ENCODE measurements at regions not wholly inside any gene's neighbourhood (a gene's known extent, or its start where the extent isn't known, plus 50 kb on each side); places are given as distances from the start of the nearest gene placed in this dataset.

- H3K27ac ChIP-seq (ENCODE audit: low read depth in 1 of 2, low read length in 2 of 2), result no peak overlapping the region
- H3K9ac ChIP-seq (ENCODE audit: low read depth in 1 of 2, low read length in 2 of 2), result no peak overlapping the region
- H3K36me3 ChIP-seq (ENCODE audit: control insufficient read depth in 4 of 4, insufficient read depth in 3 of 4, low read depth in 1 of 4, low read length in 3 of 4), result no peaks in the 10 kb centered on the region
- no peaks in the 10 kb centered on the region for H3K9me3 ChIP-seq (ENCODE audit: control insufficient read depth in 4 of 4, low read length in 3 of 4)
- peaks cover 0 to 4% (median 0%) of the 10 kb centered on the region in 4 donors for H3K27me3 ChIP-seq (ENCODE audit: control insufficient read depth in 4 of 4, insufficient read depth in 4 of 4, low read length in 3 of 4)
- DNase-seq (ENCODE audit: low spot score), result no peak
- 63% methylated on average over 2 of the region's 2 CpGs for WGBS
- TF ChIP-seq CTCF (IDR thresholded peaks at IDR 0.05; ENCODE audit: low read depth, low read length, missing input control) (no peak), RAD21 (IDR thresholded peaks at IDR 0.05) (no peak), EGR1 (IDR thresholded peaks at IDR 0.05; ENCODE audit: low read depth in 2 of 2) (no peak), JUND (IDR thresholded peaks at IDR 0.05) (no peak), GABPA (IDR thresholded peaks at IDR 0.05 in 1 of 2, conservative IDR thresholded peaks at IDR 0.05 in 1 of 2) (no peak), YY1 (IDR thresholded peaks at IDR 0.05) (no peak), HNF4A (conservative IDR thresholded peaks at IDR 0.05) (no peak), TAF1 (conservative IDR thresholded peaks at IDR 0.05) (no peak)
- no peak overlapping the region for H3K4me3 ChIP-seq (ENCODE audit: low read depth in 1 of 3, low read length in 3 of 3)
- no peaks in the 10 kb centered on the region for H3K4me1 ChIP-seq (ENCODE audit: control insufficient read depth in 4 of 4, insufficient read depth in 4 of 4, low read length in 3 of 4)
Measured at GRCh38 chr4:112023402-112023950, 121.8 kb upstream of the FAM241A start.

- TF ChIP-seq HNF4A (conservative IDR thresholded peaks at IDR 0.05), result no peak
- no peak for TF ChIP-seq HNF4G (IDR thresholded peaks at IDR 0.05)
- TF ChIP-seq RXRA (IDR thresholded peaks at IDR 0.05), result no peak
- TF ChIP-seq REST (IDR thresholded peaks at IDR 0.05), result no peak
- no peak for TF ChIP-seq ZBTB33 (IDR thresholded peaks at IDR 0.05)
- no peak for TF ChIP-seq EGR1 (IDR thresholded peaks at IDR 0.05; ENCODE audit: low read depth in 2 of 2)
- no peak for TF ChIP-seq SP1 (IDR thresholded peaks at IDR 0.05)
- no peak for TF ChIP-seq GABPA (IDR thresholded peaks at IDR 0.05 in 1 of 2, conservative IDR thresholded peaks at IDR 0.05 in 1 of 2)
- no peak for TF ChIP-seq ATF3 (IDR thresholded peaks at IDR 0.05)
- no peak for TF ChIP-seq NR2F2 (IDR thresholded peaks at IDR 0.05)
- TF ChIP-seq FOXA2 (IDR thresholded peaks at IDR 0.05), result no peak
- no peak for TF ChIP-seq RAD21 (IDR thresholded peaks at IDR 0.05)
- TF ChIP-seq TAF1 (conservative IDR thresholded peaks at IDR 0.05), result no peak
- TF ChIP-seq CTCF (IDR thresholded peaks at IDR 0.05; ENCODE audit: low read depth, low read length, missing input control), result no peak
- TF ChIP-seq FOXA1 (IDR thresholded peaks at IDR 0.05), result no peak
- TF ChIP-seq YY1 (IDR thresholded peaks at IDR 0.05), result no peak
- TF ChIP-seq JUND (IDR thresholded peaks at IDR 0.05), result no peak
- TF ChIP-seq MAX (IDR thresholded peaks at IDR 0.05), result no peak
- 89% methylated on average over 1 of the region's 1 CpG for WGBS
- no peaks in the 10 kb centered on the region for H3K4me1 ChIP-seq (ENCODE audit: control insufficient read depth in 4 of 4, insufficient read depth in 4 of 4, low read length in 3 of 4)
Measured at GRCh38 chr4:112026058-112026457, 119.2 kb upstream of the FAM241A start.

More at GRCh38 chr4:112026058-112026457, 119.2 kb upstream of the FAM241A start:
- no peaks in the 10 kb centered on the region for H3K27me3 ChIP-seq (ENCODE audit: control insufficient read depth in 4 of 4, insufficient read depth in 4 of 4, low read length in 3 of 4)
- no peaks in the 10 kb centered on the region for H3K36me3 ChIP-seq (ENCODE audit: control insufficient read depth in 4 of 4, insufficient read depth in 3 of 4, low read depth in 1 of 4, low read length in 3 of 4)
- H3K9ac ChIP-seq (ENCODE audit: low read depth in 1 of 2, low read length in 2 of 2), result no peak overlapping the region
- no peak for DNase-seq (ENCODE audit: low spot score)
- H3K27ac ChIP-seq (ENCODE audit: low read depth in 1 of 2, low read length in 2 of 2), result no peak overlapping the region
- H3K4me3 ChIP-seq (ENCODE audit: low read depth in 1 of 3, low read length in 3 of 3), result no peak overlapping the region
- H3K9me3 ChIP-seq (ENCODE audit: control insufficient read depth in 4 of 4, low read length in 3 of 4), result no peaks in the 10 kb centered on the region

All from liver (tissue), 8 donors.